Superior temporal gyrus (tissue), 1 donor: ENCODE measurements at regions not wholly inside any gene's neighbourhood (a gene's known extent, or its start where the extent isn't known, plus 50 kb on each side); places are given as distances from the start of the nearest gene placed in this dataset.
"Not testable (repeated sequence)": the region's sequence is repeated elsewhere in the genome, so short reads cannot be mapped to it uniquely, and the experiment has no call there.

Experiments
- DNase-seq: peaks from one replicate; pipeline ENCODE4 v3.0.0-alpha.2; 2016; ENCODE audit errors: extremely low spot score

GRCh38 chr16:9340526-9341256 is 249.2 kb downstream of the HAPSTR1 start:
- DNase-seq: no peak

- DNase-seq: no peak
Measured at GRCh38 chr16:9343276-9343675, 251.8 kb downstream of the HAPSTR1 start.

GRCh38 chr16:9344508-9344907 is 253.1 kb downstream of the HAPSTR1 start:
- DNase-seq: no peak

GRCh38 chr16:9345046-9345445 is 253.6 kb downstream of the HAPSTR1 start:
- no peak for DNase-seq

GRCh38 chr16:9345880-9346279 is 254.4 kb downstream of the HAPSTR1 start:
- DNase-seq: no peak

GRCh38 chr16:9348912-9349311 is 257.5 kb downstream of the HAPSTR1 start:
- no peak for DNase-seq

- not testable (repeated sequence) for DNase-seq
Measured at GRCh38 chr16:9349373-9349960, 258.0 kb downstream of the HAPSTR1 start.

GRCh38 chr16:9350119-9350799 is 258.8 kb downstream of the HAPSTR1 start:
- not testable (repeated sequence) for DNase-seq

GRCh38 chr16:9351440-9351839 is 260.0 kb downstream of the HAPSTR1 start:
- DNase-seq: no peak

- DNase-seq: no peak
Measured at GRCh38 chr16:9351841-9352434, 260.5 kb downstream of the HAPSTR1 start.

- DNase-seq: no peak
Measured at GRCh38 chr16:9357829-9358228, 266.4 kb downstream of the HAPSTR1 start.

- DNase-seq: no peak
Measured at GRCh38 chr16:9360075-9360474, 268.6 kb downstream of the HAPSTR1 start.

- DNase-seq: no peak
Measured at GRCh38 chr16:9362050-9362449, 270.6 kb downstream of the HAPSTR1 start.

- no peak for DNase-seq
Measured at GRCh38 chr16:9362604-9363003, 271.2 kb downstream of the HAPSTR1 start.

- DNase-seq: no peak
Measured at GRCh38 chr16:9363520-9363919, 272.1 kb downstream of the HAPSTR1 start.

GRCh38 chr16:9364721-9365369 is 273.4 kb downstream of the HAPSTR1 start:
- DNase-seq: no peak

GRCh38 chr16:9365370-9365728 is 273.9 kb downstream of the HAPSTR1 start:
- peak; percentile 97 for DNase-seq

- no peak for DNase-seq
Measured at GRCh38 chr16:9366048-9366969, 274.9 kb downstream of the HAPSTR1 start.

- DNase-seq: no peak
Measured at GRCh38 chr16:9370061-9370491, 278.6 kb downstream of the HAPSTR1 start.

- no peak for DNase-seq
Measured at GRCh38 chr16:9371713-9372448, 280.4 kb downstream of the HAPSTR1 start.
